MM.1S (cell line): ENCODE measurements at regions not wholly inside any gene's neighbourhood (a gene's known extent, or its start where the extent isn't known, plus 50 kb on each side); places are given as distances from the start of the nearest gene placed in this dataset.

Experiments used
- CTCF ChIP-seq: fragments of 300-600 bp; sonication (generic); IDR thresholded peaks from 2 replicates; pipeline ENCODE4 v1.5.1; 2016; ENCODE audit warnings: antibody characterized with exemption, low read length, mixed read lengths
- EZH2 ChIP-seq: fragments of 300-600 bp; sonication (generic); optimal IDR thresholded peaks from 2 replicates; pipeline ENCODE3; 2017; ENCODE audit warnings: low read depth, mild to moderate bottlenecking, antibody characterized with exemption, low read length, mixed read lengths

GRCh38 chr7:85916016-85916415 lies 727.7 kb upstream of the GRM3 start:
- no peak for TF ChIP-seq CTCF
- TF ChIP-seq EZH2, result no peak
